Transverse colon (tissue), 3 donors: ENCODE measurements at regions not wholly inside any gene's neighbourhood (a gene's known extent, or its start where the extent isn't known, plus 50 kb on each side); places are given as distances from the start of the nearest gene placed in this dataset.

Source experiments
- CTCF ChIP-seq, 5 experiments: fragments of 200-600 bp in 3 of 5; fragments of 450-650 bp in 2 of 5; sonication (generic) in 3 of 5; IDR thresholded peaks; 1 replicate in 2 of 5; 2 replicates in 3 of 5; pipeline ENCODE4 v1.5.1; 2016 to 2017; ENCODE audit warnings: antibody characterized with exemption in 5 of 5, inconsistent platforms in 3 of 5, mild to moderate bottlenecking in 2 of 5, moderate library complexity in 1 of 5
- EP300 ChIP-seq: sonication (generic); formaldehyde crosslinking; IDR thresholded peaks from one replicate; pipeline ENCODE4 v1.6.1; 2017; ENCODE audit warnings: antibody characterized with exemption, low read depth
- POLR2A ChIP-seq: fragments of 450-650 bp; IDR thresholded peaks from one replicate; pipeline ENCODE4 v1.6.1; 2016; ENCODE audit warnings: antibody characterized with exemption, mild to moderate bottlenecking, moderate library complexity

GRCh38 chr2:17115466-17115865 is 402.8 kb downstream of the RAD51AP2 start:
- no peak for TF ChIP-seq CTCF (IDR thresholded peaks at IDR 0.05)
- no peak for TF ChIP-seq POLR2A
- no peak for TF ChIP-seq EP300
